GM13976 (cell line): ENCODE measurements at regions not wholly inside any gene's neighbourhood (a gene's known extent, or its start where the extent isn't known, plus 50 kb on each side); places are given as distances from the start of the nearest gene placed in this dataset.

ENCODE experiments used
- DNase-seq: peaks from one replicate; pipeline ENCODE4 v3.0.0; 2012; ENCODE audit warnings: low spot score
- in situ Hi-C: fragments of 300-500 bp; cut with MboI; formaldehyde crosslinking; loops from one replicate; pipeline ENCODE4 v1.12.0; 2022; ENCODE audit warnings: low sequenced_read_pairs, mixed read lengths, inconsistent platforms; ENCODE audit not compliant: unreplicated experiment
- TF ChIP-seq, protein P1 (sequence below): IDR thresholded peaks from 2 replicates; pipeline ENCODE4 v1.5.1; 2012; ENCODE audit warnings: borderline replicate concordance, mild to moderate bottlenecking; ENCODE audit not compliant: insufficient read depth; ENCODE audit errors: extremely low read depth, missing control alignments, control extremely low read depth

DNA sequence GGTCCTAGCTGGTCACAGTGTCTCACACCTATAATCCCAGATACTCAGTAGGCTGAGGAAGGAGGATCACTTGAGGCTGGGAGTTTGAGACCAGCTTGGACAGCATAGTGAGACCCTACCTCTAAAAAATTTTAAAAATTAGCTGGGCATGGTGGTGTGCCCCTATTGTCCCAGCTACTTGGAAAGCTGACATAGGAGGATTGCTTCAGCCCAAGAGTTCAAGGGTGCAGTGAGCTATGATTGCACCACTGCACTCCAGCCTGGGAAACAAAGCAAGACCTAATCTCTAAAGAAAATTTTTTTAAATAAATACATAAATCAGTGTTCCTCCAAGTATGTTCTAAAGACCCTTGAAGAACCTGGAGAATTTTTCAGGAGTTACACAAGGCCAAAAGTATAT is 50.6 kb upstream of the GNAO1 start:
- DNase-seq, result no peak
- in situ Hi-C loops, result no loop called here
- TF ChIP-seq, protein P1, sequence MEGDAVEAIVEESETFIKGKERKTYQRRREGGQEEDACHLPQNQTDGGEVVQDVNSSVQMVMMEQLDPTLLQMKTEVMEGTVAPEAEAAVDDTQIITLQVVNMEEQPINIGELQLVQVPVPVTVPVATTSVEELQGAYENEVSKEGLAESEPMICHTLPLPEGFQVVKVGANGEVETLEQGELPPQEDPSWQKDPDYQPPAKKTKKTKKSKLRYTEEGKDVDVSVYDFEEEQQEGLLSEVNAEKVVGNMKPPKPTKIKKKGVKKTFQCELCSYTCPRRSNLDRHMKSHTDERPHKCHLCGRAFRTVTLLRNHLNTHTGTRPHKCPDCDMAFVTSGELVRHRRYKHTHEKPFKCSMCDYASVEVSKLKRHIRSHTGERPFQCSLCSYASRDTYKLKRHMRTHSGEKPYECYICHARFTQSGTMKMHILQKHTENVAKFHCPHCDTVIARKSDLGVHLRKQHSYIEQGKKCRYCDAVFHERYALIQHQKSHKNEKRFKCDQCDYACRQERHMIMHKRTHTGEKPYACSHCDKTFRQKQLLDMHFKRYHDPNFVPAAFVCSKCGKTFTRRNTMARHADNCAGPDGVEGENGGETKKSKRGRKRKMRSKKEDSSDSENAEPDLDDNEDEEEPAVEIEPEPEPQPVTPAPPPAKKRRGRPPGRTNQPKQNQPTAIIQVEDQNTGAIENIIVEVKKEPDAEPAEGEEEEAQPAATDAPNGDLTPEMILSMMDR, result no peak

DNA sequence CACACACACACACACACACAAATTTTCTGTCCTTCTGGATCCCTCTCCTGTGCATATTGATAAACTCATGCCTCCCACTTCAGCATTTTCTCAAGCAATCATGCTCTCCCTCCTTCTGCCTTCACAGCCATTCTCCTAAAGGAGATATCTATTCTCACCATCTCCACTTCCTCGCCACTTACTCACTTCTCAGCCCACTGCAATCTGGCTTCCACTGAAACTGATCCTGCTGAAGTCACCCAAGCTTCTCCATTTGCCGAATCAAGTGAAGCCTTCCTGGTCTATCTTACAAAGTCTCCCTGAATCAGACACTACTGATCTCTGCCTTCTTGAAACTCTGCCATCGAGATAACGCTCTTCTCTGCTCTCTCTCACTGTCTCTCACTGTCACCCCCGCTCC is 54.0 kb upstream of the GNAO1 start:
- in situ Hi-C loops, result no loop called here
- TF ChIP-seq, protein P1, result no peak
- no peak for DNase-seq

DNA sequence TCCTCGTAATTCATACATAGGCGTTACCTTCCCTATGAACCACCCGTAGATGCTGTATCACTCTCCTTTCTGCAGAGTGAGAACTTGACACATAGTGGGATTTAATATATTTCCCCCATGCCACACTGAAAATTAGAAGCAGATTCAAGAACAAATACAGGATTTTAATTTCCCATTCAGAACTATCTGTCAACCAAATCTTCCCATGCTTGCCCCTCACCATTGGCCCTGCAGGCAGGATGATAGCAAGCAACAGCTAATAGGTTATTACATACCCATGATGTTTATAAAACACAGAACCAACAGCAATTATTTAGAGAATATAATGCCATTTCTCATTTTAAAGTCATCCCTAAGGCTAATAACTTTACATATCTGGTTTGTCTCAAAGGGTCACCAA is 55.0 kb upstream of the GNAO1 start:
- TF ChIP-seq, protein P1, result no peak
- DNase-seq, result no peak
- in situ Hi-C loops, result no loop called here

DNA sequence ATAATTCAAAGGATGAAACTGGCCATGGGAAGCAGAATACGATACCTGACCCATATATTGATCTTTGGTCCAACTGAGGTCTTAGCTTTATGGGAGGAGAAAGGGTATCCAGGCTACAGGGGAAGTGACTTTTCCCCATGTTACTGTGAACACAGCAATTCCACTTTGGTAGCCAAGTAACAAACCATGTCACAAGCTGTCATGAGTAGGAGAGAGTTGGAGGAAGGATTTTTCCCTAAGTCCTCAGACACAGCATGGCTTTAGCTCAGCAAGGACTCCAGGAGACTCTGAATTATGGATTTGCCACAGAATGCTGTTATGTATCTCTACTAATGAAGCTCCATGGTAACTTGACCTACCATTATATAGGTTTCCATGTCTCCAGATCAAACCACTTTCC is 56.5 kb upstream of the GNAO1 start:
- in situ Hi-C loops, result no loop called here
- no peak for DNase-seq
- TF ChIP-seq, protein P1, result no peak

DNA sequence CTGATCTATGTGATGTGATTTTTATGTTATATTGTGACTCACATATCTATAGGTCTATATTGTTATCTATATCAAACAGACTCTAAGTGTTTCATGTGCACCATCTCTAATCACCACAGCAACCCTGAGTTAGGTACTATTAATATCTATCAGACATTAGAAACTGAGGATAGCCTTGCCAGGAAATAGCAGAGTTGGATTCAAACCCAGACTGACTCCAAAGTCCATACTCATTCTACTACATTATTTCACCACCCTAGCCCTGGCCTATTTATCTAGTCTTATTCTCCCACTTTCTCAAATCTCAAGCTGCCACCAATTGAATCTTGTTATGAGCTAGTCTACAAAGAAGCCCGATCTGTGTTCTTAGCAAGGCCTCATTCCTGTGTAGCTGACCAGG is 65.4 kb upstream of the GNAO1 start:
- TF ChIP-seq, protein P1, result no peak
- in situ Hi-C loops, result no loop called here
- DNase-seq, result no peak

DNA sequence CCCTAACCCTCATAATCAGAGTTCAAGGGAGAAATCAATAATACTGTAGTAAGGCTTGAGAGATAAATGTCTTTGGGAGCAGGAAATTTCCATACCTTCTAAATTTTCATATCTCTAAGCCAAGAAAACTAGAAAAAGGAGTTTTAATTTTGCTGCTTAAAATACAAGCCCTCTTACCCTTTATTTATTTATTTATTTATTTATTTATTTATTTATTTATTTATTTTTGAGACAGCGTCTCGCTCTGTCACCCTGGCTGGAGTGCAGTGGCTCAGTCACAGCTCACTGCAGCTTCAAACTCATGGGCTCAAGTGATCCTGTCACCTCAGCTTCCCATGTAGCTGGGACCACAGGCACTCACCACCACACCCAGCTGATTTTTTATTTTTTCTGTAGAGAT is 69.0 kb upstream of the GNAO1 start:
- in situ Hi-C loops, result no loop called here
- DNase-seq, result no peak
- TF ChIP-seq, protein P1, result no peak

DNA sequence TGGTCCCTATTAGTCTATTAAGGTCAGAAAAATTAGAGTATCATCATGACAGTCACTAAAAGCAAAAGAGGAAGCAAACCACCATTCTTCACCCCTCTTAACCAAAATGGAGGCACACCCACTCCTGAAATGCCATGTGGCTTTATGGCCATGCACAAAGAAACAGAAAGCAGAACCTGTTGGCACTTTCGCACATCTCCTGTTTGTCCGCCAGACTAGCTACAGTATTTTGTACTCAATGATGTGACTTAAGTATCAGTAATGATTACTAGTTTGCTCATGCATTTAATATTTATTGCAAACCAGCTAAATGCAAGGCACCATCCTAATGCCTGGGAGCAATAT is 70.2 kb upstream of the GNAO1 start:
- in situ Hi-C loops, result no loop called here
- TF ChIP-seq, protein P1, result no peak
- no peak for DNase-seq
